ENCODE measurements at regions not wholly inside any gene's neighbourhood (a gene's known extent, or its start where the extent isn't known, plus 50 kb on each side); places are given as distances from the start of the nearest gene placed in this dataset.

- Histone ChIP-seq H3K4me1 (peaks cover 0 to 11% of the 10 kb centered on the region in 2 donors), H3K27me3 (no peaks in the 10 kb centered on the region), H3K27ac (no peak overlapping the region), H3K36me3 (no peaks in the 10 kb centered on the region), H3K4me3 (no peak overlapping the region), H3K9me3 (no peaks in the 10 kb centered on the region)
- no peak for DNase-seq (ENCODE audit: low spot score)
- no peak for TF ChIP-seq CTCF (IDR thresholded peaks at IDR 0.05)
These were observed 187.4 kb upstream of the JARID2 start for GRCh38 chr6:15058200-15059061.

GRCh38 chr6:15061180-15061641 is 184.7 kb upstream of the JARID2 start:
- Histone ChIP-seq H3K27ac (no peak overlapping the region), H3K9me3 (no peaks in the 10 kb centered on the region), H3K27me3 (no peaks in the 10 kb centered on the region), H3K36me3 (no peaks in the 10 kb centered on the region), H3K4me3 (no peak overlapping the region), H3K4me1 (peaks cover 0 to 11% of the 10 kb centered on the region in 2 donors)
- no peak for DNase-seq (ENCODE audit: low spot score)
- no peak for TF ChIP-seq CTCF (IDR thresholded peaks at IDR 0.05)

- TF ChIP-seq CTCF (IDR thresholded peaks at IDR 0.05), result no peak
- peaks cover 0 to 11% of the 10 kb centered on the region in 2 donors for H3K4me1 ChIP-seq
These were observed 183.9 kb upstream of the JARID2 start for GRCh38 chr6:15061908-15062515.

GRCh38 chr6:15062516-15063252 is 183.2 kb upstream of the JARID2 start:
- no peak for DNase-seq (ENCODE audit: low spot score)

More at GRCh38 chr6:15061908-15062515, 183.9 kb upstream of the JARID2 start:
- H3K27ac ChIP-seq, result peak overlapping the region in 1 of 2 donors; percentile 8
- no peaks in the 10 kb centered on the region for H3K27me3 ChIP-seq
- H3K4me3 ChIP-seq, result no peak overlapping the region
- H3K36me3 ChIP-seq, result no peaks in the 10 kb centered on the region
- no peaks in the 10 kb centered on the region for H3K9me3 ChIP-seq
- DNase-seq (ENCODE audit: low spot score), result no peak

More at GRCh38 chr6:15062516-15063252, 183.2 kb upstream of the JARID2 start:
- Histone ChIP-seq H3K4me1 (peaks cover 0 to 11% of the 10 kb centered on the region in 2 donors), H3K27me3 (no peaks in the 10 kb centered on the region), H3K36me3 (no peaks in the 10 kb centered on the region), H3K9me3 (no peaks in the 10 kb centered on the region), H3K4me3 (no peak overlapping the region), H3K27ac (peak overlapping the region; percentile 8 to 33)
- no peak for TF ChIP-seq CTCF (IDR thresholded peaks at IDR 0.05)

All from right atrium auricular region (tissue), 2 donors.